ENCODE measurements at regions not wholly inside any gene's neighbourhood (a gene's known extent, or its start where the extent isn't known, plus 50 kb on each side); places are given as distances from the start of the nearest gene placed in this dataset.

DNA sequence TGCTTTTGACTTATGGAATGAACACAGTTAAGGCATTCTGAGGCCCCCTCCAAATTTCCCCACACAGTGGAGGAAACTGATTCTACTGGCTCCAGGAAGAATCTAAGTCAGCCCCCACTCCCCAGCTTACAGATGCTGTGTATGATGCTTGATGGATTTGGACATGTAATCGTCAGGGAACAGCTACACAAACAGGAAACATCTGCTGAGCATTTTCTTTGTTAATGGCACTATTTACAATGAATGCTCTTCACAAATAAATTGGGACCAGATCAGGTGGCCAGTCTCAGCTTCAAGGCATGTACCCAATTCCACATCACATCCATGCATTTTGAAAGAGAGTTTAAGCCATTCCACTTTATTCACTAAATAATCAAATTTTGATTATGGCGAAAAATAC is 562.3 kb downstream of the SOX11 start:
- no peaks in the 10 kb centered on the region for H3K36me3 Mint-ChIP-seq (ENCODE audit: low read depth)
- H3K27me3 Mint-ChIP-seq: no peaks in the 10 kb centered on the region
- DNase-seq: no peak
- no peak overlapping the region for H3K27ac Mint-ChIP-seq
- H3K4me3 Mint-ChIP-seq: no peak overlapping the region
- intact Hi-C loops (cut with micrococcal nuclease): no loop called here
- TF ChIP-seq, protein P1, sequence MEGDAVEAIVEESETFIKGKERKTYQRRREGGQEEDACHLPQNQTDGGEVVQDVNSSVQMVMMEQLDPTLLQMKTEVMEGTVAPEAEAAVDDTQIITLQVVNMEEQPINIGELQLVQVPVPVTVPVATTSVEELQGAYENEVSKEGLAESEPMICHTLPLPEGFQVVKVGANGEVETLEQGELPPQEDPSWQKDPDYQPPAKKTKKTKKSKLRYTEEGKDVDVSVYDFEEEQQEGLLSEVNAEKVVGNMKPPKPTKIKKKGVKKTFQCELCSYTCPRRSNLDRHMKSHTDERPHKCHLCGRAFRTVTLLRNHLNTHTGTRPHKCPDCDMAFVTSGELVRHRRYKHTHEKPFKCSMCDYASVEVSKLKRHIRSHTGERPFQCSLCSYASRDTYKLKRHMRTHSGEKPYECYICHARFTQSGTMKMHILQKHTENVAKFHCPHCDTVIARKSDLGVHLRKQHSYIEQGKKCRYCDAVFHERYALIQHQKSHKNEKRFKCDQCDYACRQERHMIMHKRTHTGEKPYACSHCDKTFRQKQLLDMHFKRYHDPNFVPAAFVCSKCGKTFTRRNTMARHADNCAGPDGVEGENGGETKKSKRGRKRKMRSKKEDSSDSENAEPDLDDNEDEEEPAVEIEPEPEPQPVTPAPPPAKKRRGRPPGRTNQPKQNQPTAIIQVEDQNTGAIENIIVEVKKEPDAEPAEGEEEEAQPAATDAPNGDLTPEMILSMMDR (IDR thresholded peaks at IDR 0.05): no peak
- ChIA-PET POLR2A (no interaction called here), CTCF (no interaction called here)
- ATAC-seq (ENCODE audit: low read depth): no peak
- H3K9me3 Mint-ChIP-seq: no peaks in the 10 kb centered on the region
- H3K4me1 Mint-ChIP-seq: peaks cover 3% of the 10 kb centered on the region

DNA sequence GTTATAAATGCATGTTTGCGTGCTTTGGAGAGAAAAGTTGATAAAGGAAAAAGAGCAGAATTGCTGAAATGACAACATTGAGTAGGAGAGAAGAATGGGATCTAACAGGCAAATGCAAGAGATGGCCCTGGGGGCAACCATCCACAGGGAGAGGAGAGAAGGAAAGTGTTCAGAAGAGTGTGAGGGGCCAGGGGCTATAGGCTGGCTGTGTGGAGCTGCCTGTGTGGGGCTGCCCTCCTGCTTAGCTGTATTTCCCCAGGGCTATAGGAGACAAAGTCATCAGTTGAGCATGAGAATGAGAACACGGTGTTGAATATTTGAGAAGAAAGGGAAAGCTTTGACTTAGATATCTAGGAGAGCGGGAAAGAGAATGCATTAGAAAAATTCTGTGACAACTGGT is 572.0 kb downstream of the SOX11 start:
- Mint-ChIP-seq H3K27ac (no peak overlapping the region), H3K4me3 (no peak overlapping the region), H3K9me3 (no peaks in the 10 kb centered on the region), H3K4me1 (no peaks in the 10 kb centered on the region), H3K36me3 (ENCODE audit: low read depth) (no peaks in the 10 kb centered on the region), H3K27me3 (no peaks in the 10 kb centered on the region)
- DNase-seq (no peak), ATAC-seq (ENCODE audit: low read depth) (no peak)
- ChIA-PET POLR2A (no interaction called here), CTCF (no interaction called here)
- TF ChIP-seq, protein P1 (IDR thresholded peaks at IDR 0.05): no peak
- intact Hi-C loops (cut with micrococcal nuclease): no loop called here

- TF ChIP-seq, protein P1 (IDR thresholded peaks at IDR 0.05): no peak
- POLR2A ChIA-PET: no interaction called here
Measured at GRCh38 chr2:6281524-6281923, 584.2 kb downstream of the CMPK2 start.

GRCh38 chr2:6283259-6283658 is 582.4 kb downstream of the CMPK2 start:
- H3K36me3 Mint-ChIP-seq (ENCODE audit: low read depth): no peaks in the 10 kb centered on the region
- no peak for DNase-seq
- no peak overlapping the region for H3K27ac Mint-ChIP-seq
- H3K9me3 Mint-ChIP-seq: peaks cover 2% of the 10 kb centered on the region
- H3K27me3 Mint-ChIP-seq: no peaks in the 10 kb centered on the region
- ChIA-PET POLR2A (no interaction called here), CTCF (no interaction called here)
- TF ChIP-seq, protein P1 (IDR thresholded peaks at IDR 0.05): no peak
- ATAC-seq (ENCODE audit: low read depth): no peak
- H3K4me1 Mint-ChIP-seq: no peaks in the 10 kb centered on the region
- no peak overlapping the region for H3K4me3 Mint-ChIP-seq
- intact Hi-C loops (cut with micrococcal nuclease): no loop called here

More at GRCh38 chr2:6281524-6281923, 584.2 kb downstream of the CMPK2 start:
- H3K27ac Mint-ChIP-seq: no peak overlapping the region
- ATAC-seq (ENCODE audit: low read depth) (no peak), DNase-seq (no peak)
- no peak overlapping the region for H3K4me3 Mint-ChIP-seq
- H3K27me3 Mint-ChIP-seq: no peaks in the 10 kb centered on the region
- intact Hi-C loops (cut with micrococcal nuclease): no loop called here
- peaks cover 2% of the 10 kb centered on the region for H3K9me3 Mint-ChIP-seq
- CTCF ChIA-PET: no interaction called here
- H3K4me1 Mint-ChIP-seq: no peaks in the 10 kb centered on the region
- no peaks in the 10 kb centered on the region for H3K36me3 Mint-ChIP-seq (ENCODE audit: low read depth)

- intact Hi-C loops (cut with micrococcal nuclease): no loop called here
- Mint-ChIP-seq H3K4me1 (no peaks in the 10 kb centered on the region), H3K4me3 (no peak overlapping the region), H3K36me3 (ENCODE audit: low read depth) (no peaks in the 10 kb centered on the region), H3K27me3 (no peaks in the 10 kb centered on the region), H3K9me3 (peaks cover 7% of the 10 kb centered on the region), H3K27ac (no peak overlapping the region)
- POLR2A ChIA-PET: no interaction called here
- CTCF ChIA-PET: no interaction called here
- TF ChIP-seq, protein P1 (IDR thresholded peaks at IDR 0.05): no peak
- no peak for ATAC-seq (ENCODE audit: low read depth)
- no peak for DNase-seq
Measured at GRCh38 chr2:6287406-6287805, 578.3 kb downstream of the CMPK2 start.

Measured in activated B cell treated with CpG ODN at 0.5 μM for 24 hours (primary cell).